B cell (primary cell): ENCODE measurements at regions not wholly inside any gene's neighbourhood (a gene's known extent, or its start where the extent isn't known, plus 50 kb on each side); places are given as distances from the start of the nearest gene placed in this dataset.
A peak's percentile ranks its signal among the peaks of the same experiment; 100 is the strongest.
"Not testable (repeated sequence)": the region's sequence is repeated elsewhere in the genome, so short reads cannot be mapped to it uniquely, and the experiment has no call there.

Experiments used
- ATAC-seq: fragments of 200-7000 bp; cut with Tn5 transposase; one replicate; pipeline ENCODE4 v1.10.0; 2021; ENCODE audit warnings: low read depth, mild to moderate bottlenecking, moderate number of reproducible peaks, moderate library complexity
- CTCF ChIA-PET: fragments of 350-600 bp; sonication (Branson Sonifier 250); formaldehyde crosslinking; loops from one replicate; lab custom pipeline; 2021; ENCODE audit warnings: antibody characterized with exemption, inconsistent platforms; lab: Charles Lee
- POLR2A ChIA-PET: fragments of 350-600 bp; sonication (Branson Sonifier 250); formaldehyde crosslinking; loops from one replicate; lab custom pipeline; 2021; ENCODE audit warnings: antibody characterized with exemption; lab: Charles Lee
- DNase-seq: peaks from one replicate; pipeline ENCODE4 v3.0.0; 2013
- H2AFZ ChIP-seq: 2 replicates; pipeline ENCODE4 v1.6.1; 2012; ENCODE audit warnings: mild to moderate bottlenecking, low read depth, low read length; ENCODE audit not compliant: insufficient read depth, poor library complexity, severe bottlenecking
- H3K27ac ChIP-seq, 2 donors: 1 replicate in 1 of 2; 2 replicates in 1 of 2; pipeline ENCODE4 v1.5.1; 2012 to 2013; ENCODE audit warnings: low read length in 2 of 2, mild to moderate bottlenecking in 2 of 2, moderate library complexity in 1 of 2
- H3K27me3 ChIP-seq, 4 experiments: fragments of 200-600 bp in 1 of 4; sonication (generic) in 1 of 4; replicated peaks in 1 of 4; 1 replicate in 2 of 4; 2 replicates in 2 of 4; pipeline versions ENCODE4 v1.6.1 to v1.7.0; 2013 to 2016; ENCODE audit warnings: low read length in 3 of 4, mild to moderate bottlenecking in 2 of 4, mixed read lengths in 1 of 4, moderate library complexity in 1 of 4; ENCODE audit not compliant: insufficient read depth in 4 of 4, control insufficient read depth in 3 of 4; ENCODE audit errors: control extremely low read depth in 1 of 4
- H3K36me3 ChIP-seq, 2 experiments: replicated peaks in 1 of 2; 1 replicate in 1 of 2; 2 replicates in 1 of 2; pipeline versions ENCODE4 v1.6.1 to v1.7.1; 2013; ENCODE audit warnings: low read length in 1 of 2; ENCODE audit not compliant: insufficient read depth in 2 of 2, control insufficient read depth in 1 of 2; ENCODE audit errors: control extremely low read depth in 1 of 2, extremely low read depth in 1 of 2
- H3K4me1 ChIP-seq, 2 donors: fragments of 200-600 bp in 1 of 2; sonication (generic) in 1 of 2; 1 replicate in 1 of 2; 2 replicates in 1 of 2; pipeline versions ENCODE4 v1.5.1 to v1.6.1; 2013 to 2017; ENCODE audit warnings: low read length in 2 of 2; ENCODE audit not compliant: control insufficient read depth in 2 of 2, insufficient read depth in 2 of 2
- H3K4me2 ChIP-seq: replicated peaks from 2 replicates; pipeline ENCODE3; 2012; ENCODE audit warnings: mild to moderate bottlenecking, low read depth, low read length; ENCODE audit not compliant: poor library complexity, severe bottlenecking
- H3K4me3 ChIP-seq, 5 experiments: fragments of 200-600 bp in 1 of 5; sonication (generic) in 1 of 5; 1 replicate in 3 of 5; 2 replicates in 2 of 5; pipeline versions ENCODE4 v1.5.1 to v1.7.0; 2011 to 2016; ENCODE audit warnings: low read length in 4 of 5, mild to moderate bottlenecking in 4 of 5, low read depth in 2 of 5, control low read depth in 1 of 5, moderate library complexity in 1 of 5; ENCODE audit not compliant: insufficient read depth in 1 of 5; ENCODE audit errors: control extremely low read depth in 1 of 5, extremely low read depth in 1 of 5
- H3K79me2 ChIP-seq: fragments of 200-600 bp; sonication (generic); one replicate; pipeline ENCODE4 v1.6.0; 2016; ENCODE audit warnings: low read length; ENCODE audit not compliant: control insufficient read depth, insufficient read depth
- H3K9ac ChIP-seq: fragments of 200-600 bp; sonication (generic); 2 replicates; pipeline ENCODE4 v1.6.1; 2017; ENCODE audit warnings: mild to moderate bottlenecking, low read length, moderate library complexity
- H3K9me3 ChIP-seq, 3 donors: one replicate each; pipeline versions ENCODE4 v1.6.1 to v1.7.1; 2013; ENCODE audit warnings: low read length in 2 of 3; ENCODE audit not compliant: control insufficient read depth in 2 of 3, insufficient read depth in 1 of 3; ENCODE audit errors: control extremely low read depth in 1 of 3
- H4K20me1 ChIP-seq: 2 replicates; pipeline ENCODE4 v1.6.0; 2012; ENCODE audit warnings: mild to moderate bottlenecking, low read length; ENCODE audit not compliant: insufficient read depth, control insufficient read depth, poor library complexity, severe bottlenecking
- H3K27ac Mint-ChIP-seq: one replicate; pipeline ENCODE4 v1.8.0; 2021; ENCODE audit warnings: mixed read lengths
- H3K27me3 Mint-ChIP-seq: one replicate; pipeline ENCODE4 v1.8.0; 2021; ENCODE audit warnings: mixed read lengths
- H3K4me1 Mint-ChIP-seq: one replicate; pipeline ENCODE4 v1.8.0; 2021; ENCODE audit warnings: mixed read lengths
- H3K4me3 Mint-ChIP-seq: one replicate; pipeline ENCODE4 v1.8.0; 2021; ENCODE audit warnings: mixed read lengths
- H3K9me3 Mint-ChIP-seq: one replicate; pipeline ENCODE4 v1.8.0; 2022; ENCODE audit warnings: mixed read lengths; ENCODE audit not compliant: insufficient read depth
- CTCF ChIP-seq: fragments of 200-600 bp; IDR thresholded peaks from one replicate; pipeline ENCODE4 v1.8.0; 2022; ENCODE audit warnings: antibody characterized with exemption, mild to moderate bottlenecking
- EZH2 ChIP-seq: IDR thresholded peaks from 2 replicates; pipeline ENCODE4 v1.6.1; 2012; ENCODE audit warnings: borderline replicate concordance, low read depth, mild to moderate bottlenecking, moderate library complexity, low read length; ENCODE audit not compliant: insufficient read depth, poor library complexity, severe bottlenecking
- WGBS: methylation state at CpG from one replicate; pipeline ENCODE4 v1.1.5; 2013; ENCODE audit warnings: missing lambda C conversion rate; ENCODE audit not compliant: insufficient coverage; 5-methylcytosine and 5-hydroxymethylcytosine counted together
- intact Hi-C: fragments of 100-400 bp; cut with micrococcal nuclease; formaldehyde crosslinking; loops from one replicate; pipeline ENCODE4 v1.10.0; 2022

GRCh38 chr3:71942432-71943187 lies 157.7 kb upstream of the PROK2 start:
- no peak overlapping the region for H2AFZ ChIP-seq
- H3K36me3 ChIP-seq: no peaks in the 10 kb centered on the region
- H3K4me2 ChIP-seq: no peak overlapping the region
- POLR2A ChIA-PET: no interaction called here
- Mint-ChIP-seq H3K4me3 (no peak overlapping the region), H3K27ac (no peak overlapping the region), H3K9me3 (no peaks in the 10 kb centered on the region), H3K4me1 (peaks cover 3% of the 10 kb centered on the region), H3K27me3 (peaks cover 44% of the 10 kb centered on the region)
- DNase-seq: no peak
- ATAC-seq: no peak
- no peaks in the 10 kb centered on the region for H3K4me1 ChIP-seq
- WGBS: 91% methylated on average over 4 of the region's 9 CpGs
- no peak for TF ChIP-seq EZH2
- no peak for TF ChIP-seq CTCF
- no peak overlapping the region for H3K4me3 ChIP-seq
- H3K79me2 ChIP-seq: no peaks in the 10 kb centered on the region
- no peaks in the 10 kb centered on the region for H4K20me1 ChIP-seq
- H3K27ac ChIP-seq: no peak overlapping the region
- intact Hi-C loops: no loop called here
- CTCF ChIA-PET: interaction anchor here (0.6 to 1.2 kb wide), 2 partner anchors 10 to 13 kb away, joined by 3 to 4 read pairs; no protein-coding TSS in a partner anchor
- peaks cover 0 to 35% (median 12%) of the 10 kb centered on the region in 4 experiments for H3K27me3 ChIP-seq
- peaks cover 0 to 17% (median 3%) of the 10 kb centered on the region in 3 donors for H3K9me3 ChIP-seq
- no peak overlapping the region for H3K9ac ChIP-seq

GRCh38 chr3:71940486-71940885 lies 155.5 kb upstream of the PROK2 start:
- POLR2A ChIA-PET: no interaction called here
- Mint-ChIP-seq H3K4me3 (no peak overlapping the region), H3K27me3 (peaks cover 36% of the 10 kb centered on the region), H3K9me3 (no peaks in the 10 kb centered on the region), H3K4me1 (peaks cover 4% of the 10 kb centered on the region), H3K27ac (no peak overlapping the region)
- Histone ChIP-seq H3K27ac (no peak overlapping the region), H3K4me3 (no peak overlapping the region), H3K36me3 (no peaks in the 10 kb centered on the region), H3K9ac (no peak overlapping the region), H3K79me2 (no peaks in the 10 kb centered on the region), H3K9me3 (peaks cover 0 to 27% (median 3%) of the 10 kb centered on the region in 3 donors), H3K4me2 (no peak overlapping the region), H3K27me3 (peaks cover 0 to 33% (median 11%) of the 10 kb centered on the region in 4 experiments), H4K20me1 (no peaks in the 10 kb centered on the region), H3K4me1 (no peaks in the 10 kb centered on the region), H2AFZ (no peak overlapping the region)
- 75% methylated on average over 1 of the region's 1 CpG for WGBS
- ATAC-seq (no peak), DNase-seq (no peak)
- CTCF ChIA-PET: interaction anchor here (0.6 kb wide), 1 partner anchor 41 kb away, joined by 3 read pairs; no protein-coding TSS in a partner anchor
- TF ChIP-seq EZH2: no peak
- TF ChIP-seq CTCF: no peak
- intact Hi-C loops: no loop called here

- H3K9me3 Mint-ChIP-seq, H3K79me2 ChIP-seq, H3K4me2 ChIP-seq, H3K27ac Mint-ChIP-seq, H3K27ac ChIP-seq, intact Hi-C loops, H3K4me3 ChIP-seq, H2AFZ ChIP-seq, H3K36me3 ChIP-seq, H3K4me1 Mint-ChIP-seq, ATAC-seq, H3K4me1 ChIP-seq, H3K4me3 Mint-ChIP-seq, H4K20me1 ChIP-seq, H3K9ac ChIP-seq: not testable (repeated sequence)
- ChIA-PET POLR2A (interaction anchor here (0.7 kb wide), 1 partner anchor 359 kb away, joined by 3 read pairs; no protein-coding TSS in a partner anchor), CTCF (interaction anchor here (1.2 kb wide), 1 partner anchor 11 kb away, joined by 4 read pairs; no protein-coding TSS in a partner anchor)
- peak; percentile 35 for DNase-seq
- peaks cover 42% of the 10 kb centered on the region for H3K27me3 Mint-ChIP-seq
- WGBS: no CpG with 5 or more reads among the region's 3 CpGs
- Histone ChIP-seq H3K9me3 (peaks cover 0 to 18% (median 3%) of the 10 kb centered on the region in 3 donors), H3K27me3 (peaks cover 0 to 34% (median 8%) of the 10 kb centered on the region in 4 experiments)
These were observed 153.1 kb upstream of the PROK2 start for GRCh38 chr3:71938081-71938480.
